EH (cell line): ENCODE measurements at regions not wholly inside any gene's neighbourhood (a gene's known extent, or its start where the extent isn't known, plus 50 kb on each side); places are given as distances from the start of the nearest gene placed in this dataset.
A peak's percentile ranks its signal among the peaks of the same experiment; 100 is the strongest.
"Not testable (repeated sequence)": the region's sequence is repeated elsewhere in the genome, so short reads cannot be mapped to it uniquely, and the experiment has no call there.

Experiments
- DNase-seq: peaks from one replicate; pipeline ENCODE4 v3.0.0-alpha.2; 2015; ENCODE audit warnings: low read depth

GRCh38 chr6:101113468-101114260, 232.5 kb upstream of the ASCC3 start:
- DNase-seq, result no peak

DNA sequence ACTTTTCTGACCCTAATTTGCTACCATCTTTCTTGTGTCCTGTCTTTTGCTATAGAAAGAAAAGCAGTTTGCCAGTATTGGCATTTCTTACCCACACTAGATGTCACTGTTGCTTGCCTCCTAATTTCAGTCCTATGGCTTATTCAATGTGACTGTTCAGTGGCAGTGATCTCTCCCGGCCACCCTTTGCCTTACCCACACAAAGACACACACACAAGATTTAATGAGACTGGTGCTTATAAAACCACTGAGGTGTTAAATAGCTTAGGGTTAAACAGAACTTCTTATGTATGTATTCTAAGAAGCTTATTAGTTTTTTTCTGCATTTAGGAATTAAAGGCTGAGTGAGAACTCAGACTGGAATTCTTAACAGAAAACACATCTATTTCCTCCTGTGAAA, 233.6 kb upstream of the ASCC3 start:
- peak; percentile 75 for DNase-seq

- no peak for DNase-seq
Observed at GRCh38 chr6:101116337-101116736, 235.2 kb upstream of the ASCC3 start.

DNA sequence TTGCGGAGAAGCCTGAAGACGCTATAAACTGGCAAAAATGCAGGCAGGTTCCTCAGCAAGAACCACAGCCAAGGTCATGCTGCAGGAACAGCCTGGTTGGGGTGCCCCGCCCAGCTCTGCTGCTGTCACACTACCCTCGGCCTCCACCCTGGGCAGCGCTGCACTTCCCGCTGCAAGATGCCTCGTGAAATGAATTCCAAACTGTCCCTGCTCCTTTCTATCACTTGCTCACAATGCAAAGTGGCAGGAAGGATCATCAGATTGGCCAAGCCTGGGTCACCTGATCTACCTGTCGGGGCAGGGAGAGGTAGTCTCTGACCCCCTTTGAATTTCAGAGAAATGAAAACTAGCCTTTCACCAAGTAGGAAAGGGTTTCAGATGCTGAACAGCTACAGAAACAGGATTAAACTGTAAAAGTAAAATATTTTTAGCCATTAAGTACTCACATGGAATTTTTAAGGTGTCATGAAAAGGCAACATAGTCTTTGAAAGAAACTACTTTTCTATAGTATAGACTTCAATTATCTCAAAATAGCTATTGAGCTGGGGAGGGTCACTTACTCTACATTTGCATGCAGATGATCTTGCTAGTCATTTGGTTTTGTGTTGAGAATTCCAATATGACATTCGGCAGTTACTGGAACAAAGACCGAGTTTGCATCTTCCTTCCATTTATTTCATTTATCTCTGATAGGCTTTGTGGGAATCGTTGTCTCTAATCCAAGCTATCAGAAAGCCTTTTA, 236.4 kb upstream of the ASCC3 start:
- peak; percentile 55 for DNase-seq

- DNase-seq, result peak; percentile 37
Observed at GRCh38 chr6:101118136-101118396, 236.9 kb upstream of the ASCC3 start.

- no peak for DNase-seq
Observed at GRCh38 chr6:101120747-101121146, 239.6 kb upstream of the ASCC3 start.

GRCh38 chr6:101125380-101125971, 244.3 kb upstream of the ASCC3 start:
- no peak for DNase-seq

DNA sequence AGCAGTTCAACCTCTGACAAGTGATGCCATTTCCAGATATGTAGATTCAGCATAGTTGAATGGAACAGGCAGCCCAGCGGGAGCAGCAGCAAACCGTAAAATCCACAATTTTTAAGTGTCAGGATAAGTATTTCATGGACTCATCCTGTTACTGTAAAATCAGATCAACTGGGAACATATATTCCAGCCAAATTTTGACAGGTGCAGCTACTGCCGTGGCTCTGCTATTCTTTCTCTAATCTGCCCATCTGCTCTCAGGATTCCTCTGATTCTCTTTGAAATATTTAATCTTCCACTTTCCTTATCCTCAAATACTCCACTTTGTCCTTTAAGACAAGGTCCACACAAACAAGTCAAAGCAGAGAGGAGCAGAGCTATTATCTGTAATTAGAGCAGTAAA, 245.4 kb upstream of the ASCC3 start:
- no peak for DNase-seq

GRCh38 chr6:101129851-101130250, 248.7 kb upstream of the ASCC3 start:
- no peak for DNase-seq

DNA sequence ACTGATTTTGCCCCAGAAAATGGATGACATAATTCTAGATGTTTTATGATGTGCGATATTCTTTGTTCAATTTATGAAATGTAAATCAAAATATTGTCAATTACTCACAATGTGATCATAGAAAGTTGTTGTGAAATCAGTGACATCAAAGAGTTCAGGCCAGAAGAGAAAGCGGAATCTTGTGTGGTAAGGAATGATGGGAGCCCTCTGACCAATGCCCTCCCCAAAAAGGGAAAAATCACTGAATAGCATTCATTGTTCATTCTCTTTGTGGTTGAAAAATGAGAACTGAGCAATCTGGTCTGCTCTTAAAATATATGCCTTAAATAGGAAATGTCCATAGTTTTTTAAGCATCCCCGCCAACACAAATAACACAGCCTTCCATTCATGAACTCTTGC, 247.1 kb upstream of the GRIK2 start:
- peak; percentile 74 for DNase-seq

DNA sequence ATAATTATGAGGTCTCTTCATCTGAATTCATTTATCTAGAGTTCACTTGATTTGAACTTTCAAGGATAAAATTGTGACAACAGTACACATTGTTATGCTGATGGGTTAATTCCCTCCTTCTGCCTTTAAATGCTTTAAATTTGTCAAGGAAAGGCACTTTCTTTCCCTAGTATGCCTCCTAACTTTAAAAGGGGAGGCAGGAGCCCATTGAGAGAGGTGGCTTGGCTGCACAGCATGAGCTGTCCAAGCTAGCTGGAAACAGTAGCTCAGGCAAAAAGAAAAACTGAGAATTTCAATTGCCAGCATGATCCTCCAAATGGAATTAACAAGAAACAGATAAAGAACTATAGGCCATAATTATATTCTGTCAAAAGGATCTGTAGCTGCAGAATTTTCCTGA, 243.3 kb upstream of the GRIK2 start:
- no peak for DNase-seq

DNA sequence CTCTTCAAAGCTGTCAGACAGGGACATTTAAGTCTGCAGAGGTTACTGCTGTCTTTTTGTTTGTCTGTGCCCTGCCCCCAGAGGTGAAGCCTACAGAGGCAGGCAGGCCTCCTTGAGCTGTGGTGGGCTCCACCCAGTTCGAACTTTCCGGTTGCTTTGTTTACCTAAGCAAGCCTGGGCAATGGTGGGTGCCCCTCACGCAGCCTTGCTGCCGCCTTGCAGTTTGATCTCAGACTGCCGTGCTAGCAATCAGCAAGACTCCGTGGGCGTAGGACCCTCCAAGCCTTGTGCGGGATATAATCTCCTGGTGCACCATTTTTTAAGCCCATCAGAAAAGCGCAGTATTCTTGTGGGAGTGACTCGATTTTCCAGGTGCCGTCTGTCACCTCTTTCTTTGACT, 235.9 kb upstream of the GRIK2 start:
- DNase-seq, result not testable (repeated sequence)

DNA sequence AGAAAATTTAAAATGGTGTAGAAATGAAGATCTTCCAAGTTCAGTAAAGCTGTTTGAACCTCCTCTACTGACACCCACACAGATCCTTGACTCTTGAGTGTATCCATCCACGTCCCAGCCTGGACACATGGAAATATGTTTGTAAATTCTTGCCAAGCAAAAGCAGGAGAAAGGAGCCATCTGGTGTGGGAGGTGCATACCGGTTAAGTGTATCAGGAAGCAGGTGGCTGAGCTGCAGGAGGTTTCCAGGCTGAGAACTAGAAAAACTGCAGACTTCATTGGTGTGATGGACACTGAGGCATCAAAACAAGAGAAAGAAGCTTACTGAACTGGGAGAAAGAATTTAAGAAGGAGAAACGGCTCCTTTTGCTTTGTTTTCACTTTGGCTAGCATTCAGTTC, 229.9 kb upstream of the GRIK2 start:
- no peak for DNase-seq

DNA sequence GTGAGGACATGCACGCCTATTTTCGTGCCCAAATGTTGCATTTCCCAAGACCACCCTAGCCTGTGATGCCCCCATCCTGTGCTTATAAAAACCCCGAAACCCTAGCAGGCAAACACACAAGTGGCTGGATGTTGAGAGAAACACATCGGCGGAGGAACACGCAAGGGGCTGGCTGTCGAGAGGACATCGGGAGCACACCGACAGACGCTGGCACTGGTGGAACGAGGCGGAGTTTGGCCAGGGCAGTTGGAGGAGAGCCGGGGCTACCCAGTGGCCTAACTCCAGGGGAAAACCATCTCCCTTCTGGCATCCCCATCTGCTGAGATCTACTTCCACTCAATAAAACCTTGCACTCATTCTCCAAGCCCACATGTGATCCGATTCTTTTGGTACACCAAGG, 225.9 kb upstream of the GRIK2 start:
- DNase-seq, result no peak

DNA sequence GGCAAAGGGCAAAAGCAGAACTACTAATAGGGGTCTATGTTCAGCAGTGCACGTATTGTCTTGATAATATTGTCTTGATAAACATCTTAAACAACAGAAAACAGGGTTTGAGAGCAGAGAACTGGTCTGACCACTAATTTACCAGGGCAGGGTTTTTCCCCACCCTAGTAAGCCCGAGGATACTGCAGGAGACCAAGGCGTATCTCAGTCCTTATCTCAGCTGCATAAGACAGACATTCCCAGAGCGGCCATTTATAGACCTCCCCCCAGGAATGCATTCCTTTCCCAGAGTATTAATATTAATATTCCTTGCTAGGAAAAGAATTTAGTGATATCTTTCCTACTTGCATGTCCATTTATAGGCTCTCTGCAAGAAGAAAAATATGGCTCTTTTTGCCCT, 222.5 kb upstream of the GRIK2 start:
- not testable (repeated sequence) for DNase-seq

GRCh38 chr6:101178748-101179147, 214.8 kb upstream of the GRIK2 start:
- peak; percentile 41 for DNase-seq

- DNase-seq, result peak; percentile 36
Observed at GRCh38 chr6:101181006-101181405, 212.5 kb upstream of the GRIK2 start.

DNA sequence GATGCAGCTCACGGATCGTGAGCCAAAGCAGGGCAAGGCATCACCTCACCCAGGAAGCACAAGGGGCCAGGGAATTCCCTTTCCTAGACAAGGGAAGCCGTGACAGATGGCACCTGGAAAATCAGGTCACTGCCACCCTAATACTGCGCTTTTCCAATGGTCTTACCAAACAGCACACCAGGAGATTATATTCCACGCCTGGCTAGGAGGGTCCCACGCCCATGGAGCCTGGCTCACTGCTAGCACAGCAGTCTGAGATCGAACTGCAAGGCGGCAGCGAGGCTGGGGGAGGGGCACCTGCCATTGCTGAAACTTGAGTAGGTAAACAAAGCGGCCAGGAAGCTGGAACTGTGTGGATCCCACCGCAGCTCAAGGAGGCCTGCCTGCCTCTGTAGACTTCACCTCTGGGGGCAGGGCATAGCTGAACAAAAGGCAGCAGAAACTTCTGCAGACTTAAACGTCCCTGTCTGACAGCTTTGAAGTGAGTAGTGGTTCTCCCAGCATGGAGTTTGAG, 205.2 kb upstream of the GRIK2 start:
- DNase-seq, result not testable (repeated sequence)

- peak; percentile 96 for DNase-seq
Observed at GRCh38 chr6:101195588-101195987, 197.9 kb upstream of the GRIK2 start.

DNA sequence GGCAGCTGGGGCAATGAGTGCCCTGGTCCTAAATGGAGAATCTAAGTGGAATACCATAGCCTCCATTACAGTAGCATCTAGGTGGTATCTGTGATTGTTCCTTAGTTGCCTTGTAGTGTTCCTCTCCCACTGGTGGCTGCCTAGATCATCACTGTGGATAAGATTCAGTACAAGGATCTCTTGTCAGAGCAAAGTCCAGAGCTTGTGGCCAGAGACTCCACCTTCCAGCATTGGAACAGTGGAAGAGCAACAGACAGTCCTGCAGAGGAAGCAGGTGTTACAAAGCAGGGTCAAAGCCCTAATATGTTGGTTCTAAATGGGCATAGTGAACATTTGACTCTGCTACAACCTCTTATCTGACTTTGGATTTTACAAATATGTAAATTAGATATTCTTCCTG, 194.1 kb upstream of the GRIK2 start:
- no peak for DNase-seq

- DNase-seq, result no peak
Observed at GRCh38 chr6:101202867-101203374, 190.6 kb upstream of the GRIK2 start.

- no peak for DNase-seq
Observed at GRCh38 chr6:101203664-101204063, 189.8 kb upstream of the GRIK2 start.

DNA sequence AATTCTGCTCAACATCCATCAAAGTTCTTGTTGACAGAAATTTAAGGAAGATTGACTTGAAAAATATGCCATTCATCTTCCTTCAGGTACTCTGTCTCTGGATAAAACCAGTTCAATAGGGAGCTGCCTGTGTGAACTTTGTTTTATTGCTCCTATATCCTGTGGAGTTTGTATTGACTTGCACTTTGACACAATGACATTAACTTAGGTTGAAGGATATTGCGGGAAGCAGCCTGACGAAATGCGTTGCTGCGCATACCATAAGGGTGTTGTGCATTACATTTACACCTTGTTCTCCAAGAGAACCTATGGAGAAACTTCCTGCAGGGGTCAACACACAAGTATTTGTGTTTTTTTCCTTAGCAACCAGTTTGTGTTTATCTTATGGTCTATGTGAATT, 185.4 kb upstream of the GRIK2 start:
- DNase-seq, result no peak
